Adrenal gland (tissue), 5 donors: ENCODE measurements at regions not wholly inside any gene's neighbourhood (a gene's known extent, or its start where the extent isn't known, plus 50 kb on each side); places are given as distances from the start of the nearest gene placed in this dataset.

ENCODE experiments used
- POLR2A ChIP-seq, 2 donors: fragments of 450-650 bp; IDR thresholded peaks; one replicate each; pipeline ENCODE4 v1.6.1; 2017; ENCODE audit warnings: antibody characterized with exemption in 2 of 2, mild to moderate bottlenecking in 2 of 2, moderate library complexity in 1 of 2
- TF ChIP-seq, protein P1 (sequence below), 6 experiments: fragments of 450-650 bp in 4 of 6; fragments of 200-600 bp in 2 of 6; sonication (generic) in 1 of 6; IDR thresholded peaks; 1 replicate in 5 of 6; 2 replicates in 1 of 6; pipeline versions ENCODE4 v1.5.1 to v1.8.0; 2016 to 2021; ENCODE audit warnings: antibody characterized with exemption in 6 of 6, mild to moderate bottlenecking in 2 of 6, moderate library complexity in 1 of 6
- donor health status: DM: no; HTN: no; CAD: no.

DNA sequence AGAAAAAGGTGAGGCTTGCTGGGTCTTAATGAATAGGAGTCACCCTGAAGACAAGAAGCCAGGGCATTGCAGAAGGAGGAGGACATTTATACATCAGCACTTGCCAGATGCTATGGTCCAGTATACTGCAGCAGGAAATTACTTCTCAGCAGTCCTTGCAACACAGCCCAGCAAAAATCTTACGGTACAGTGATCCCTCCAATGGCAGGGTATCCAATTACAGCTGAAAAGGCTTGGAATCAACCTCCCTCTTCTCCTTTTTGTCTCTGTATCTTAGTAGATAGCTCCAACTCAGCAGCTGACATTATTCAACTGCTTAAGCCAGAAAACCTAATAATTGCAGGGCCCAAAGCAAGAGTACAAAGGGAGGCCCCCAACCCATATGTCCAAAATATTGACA, 128.3 kb upstream of the COBL start:
- TF ChIP-seq, protein P1, sequence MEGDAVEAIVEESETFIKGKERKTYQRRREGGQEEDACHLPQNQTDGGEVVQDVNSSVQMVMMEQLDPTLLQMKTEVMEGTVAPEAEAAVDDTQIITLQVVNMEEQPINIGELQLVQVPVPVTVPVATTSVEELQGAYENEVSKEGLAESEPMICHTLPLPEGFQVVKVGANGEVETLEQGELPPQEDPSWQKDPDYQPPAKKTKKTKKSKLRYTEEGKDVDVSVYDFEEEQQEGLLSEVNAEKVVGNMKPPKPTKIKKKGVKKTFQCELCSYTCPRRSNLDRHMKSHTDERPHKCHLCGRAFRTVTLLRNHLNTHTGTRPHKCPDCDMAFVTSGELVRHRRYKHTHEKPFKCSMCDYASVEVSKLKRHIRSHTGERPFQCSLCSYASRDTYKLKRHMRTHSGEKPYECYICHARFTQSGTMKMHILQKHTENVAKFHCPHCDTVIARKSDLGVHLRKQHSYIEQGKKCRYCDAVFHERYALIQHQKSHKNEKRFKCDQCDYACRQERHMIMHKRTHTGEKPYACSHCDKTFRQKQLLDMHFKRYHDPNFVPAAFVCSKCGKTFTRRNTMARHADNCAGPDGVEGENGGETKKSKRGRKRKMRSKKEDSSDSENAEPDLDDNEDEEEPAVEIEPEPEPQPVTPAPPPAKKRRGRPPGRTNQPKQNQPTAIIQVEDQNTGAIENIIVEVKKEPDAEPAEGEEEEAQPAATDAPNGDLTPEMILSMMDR (IDR thresholded peaks at IDR 0.05) = no peak
- TF ChIP-seq POLR2A (IDR thresholded peaks at IDR 0.05) = no peak
